ENCODE measurements at regions not wholly inside any gene's neighbourhood (a gene's known extent, or its start where the extent isn't known, plus 50 kb on each side); places are given as distances from the start of the nearest gene placed in this dataset.
"Not testable (repeated sequence)": the region's sequence is repeated elsewhere in the genome, so short reads cannot be mapped to it uniquely, and the experiment has no call there.

GRCh38 chr15:21024235-21024987, 158.3 kb upstream of the POTEB2 start:
- DNase-seq (ENCODE audit: low read depth, low spot score) = not testable (repeated sequence)

DNA sequence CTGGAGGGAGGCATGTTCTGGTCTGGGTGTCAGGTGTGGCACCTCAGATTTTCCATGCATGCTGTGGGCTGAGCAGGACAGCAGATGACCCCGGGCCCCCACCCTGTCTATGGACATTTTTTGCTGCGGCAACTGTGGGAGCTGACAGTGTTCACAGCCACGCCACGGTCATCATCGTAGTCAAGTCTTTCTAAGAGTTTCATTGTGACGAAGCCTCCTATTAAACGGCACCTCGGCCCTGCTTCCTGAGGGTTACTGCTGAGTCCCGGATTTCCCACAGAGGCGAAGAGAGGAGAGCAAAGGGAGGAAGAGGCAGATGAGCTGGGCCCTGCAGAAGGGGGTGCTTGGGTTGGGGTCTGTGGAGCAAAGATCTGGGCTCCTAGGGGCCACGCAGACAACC, 152.1 kb upstream of the POTEB2 start:
- not testable (repeated sequence) for DNase-seq (ENCODE audit: low read depth, low spot score)

GRCh38 chr15:21017326-21017725, 151.2 kb upstream of the POTEB2 start:
- DNase-seq (ENCODE audit: low read depth, low spot score) = not testable (repeated sequence)

- not testable (repeated sequence) for DNase-seq (ENCODE audit: low read depth, low spot score)
Observed at GRCh38 chr15:21016589-21016988, 150.5 kb upstream of the POTEB2 start.

DNA sequence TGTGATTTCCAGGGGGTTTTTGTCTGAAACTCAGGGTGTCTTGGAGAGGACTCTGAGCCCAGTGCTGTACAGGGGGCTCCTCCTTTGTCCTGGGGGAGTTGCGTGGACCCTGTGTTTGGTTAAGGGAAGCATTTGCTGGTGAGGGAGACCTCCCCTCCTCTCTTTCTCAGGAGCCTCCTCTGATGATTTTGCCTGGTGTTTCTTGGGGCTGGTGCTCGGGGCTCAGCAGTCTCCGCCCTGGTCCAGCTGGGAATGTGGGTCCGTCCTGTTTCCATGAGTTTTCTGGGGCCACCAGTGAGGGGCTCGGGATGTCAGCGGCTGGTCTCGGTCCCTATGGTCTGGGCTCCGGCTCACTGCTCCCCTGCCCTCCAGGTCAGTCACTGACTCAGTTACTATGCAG, 149.1 kb upstream of the POTEB2 start:
- not testable (repeated sequence) for DNase-seq (ENCODE audit: low read depth, low spot score)

DNA sequence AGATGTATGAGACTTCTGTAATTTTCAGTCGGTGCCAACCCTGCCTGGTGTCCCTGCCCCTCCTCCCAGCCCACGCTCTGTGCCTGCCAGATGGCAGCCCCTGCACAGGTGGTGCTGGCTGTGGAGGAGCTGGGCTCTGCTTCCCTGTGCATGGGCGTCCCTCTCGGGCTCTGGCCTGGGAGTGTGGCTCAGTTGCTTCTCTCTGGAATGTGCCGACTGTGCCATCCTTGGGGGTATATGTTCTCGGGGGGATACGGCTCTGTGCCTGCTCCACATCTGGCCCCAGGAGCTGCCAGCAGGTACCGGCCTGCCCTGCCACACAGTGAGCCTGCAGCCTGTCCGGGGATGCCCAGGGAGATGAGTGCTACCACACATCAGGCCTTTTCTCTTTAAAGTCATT, 147.2 kb upstream of the POTEB2 start:
- DNase-seq (ENCODE audit: low read depth, low spot score) = not testable (repeated sequence)

DNA sequence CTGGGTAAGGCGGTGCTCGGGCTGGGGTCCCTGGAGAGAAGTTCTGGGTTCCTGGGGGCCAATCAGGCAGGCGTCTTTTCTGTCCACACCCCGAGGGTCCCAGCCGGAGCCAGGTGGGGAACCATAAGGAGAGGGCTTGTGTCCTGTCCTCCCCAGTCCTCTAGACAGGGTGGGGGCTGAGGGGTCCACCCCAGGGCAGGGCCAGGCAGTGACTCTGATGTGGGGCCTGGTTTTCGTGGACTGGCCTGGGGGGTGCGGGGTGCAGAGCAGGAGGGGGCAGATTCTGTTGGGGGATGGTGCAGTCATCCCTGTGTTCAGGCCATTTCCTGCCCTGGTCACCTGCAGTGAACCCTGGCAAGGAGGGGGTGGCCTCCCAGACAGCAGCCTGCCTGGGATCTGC, 143.5 kb upstream of the POTEB2 start:
- DNase-seq (ENCODE audit: low read depth, low spot score) = not testable (repeated sequence)

DNA sequence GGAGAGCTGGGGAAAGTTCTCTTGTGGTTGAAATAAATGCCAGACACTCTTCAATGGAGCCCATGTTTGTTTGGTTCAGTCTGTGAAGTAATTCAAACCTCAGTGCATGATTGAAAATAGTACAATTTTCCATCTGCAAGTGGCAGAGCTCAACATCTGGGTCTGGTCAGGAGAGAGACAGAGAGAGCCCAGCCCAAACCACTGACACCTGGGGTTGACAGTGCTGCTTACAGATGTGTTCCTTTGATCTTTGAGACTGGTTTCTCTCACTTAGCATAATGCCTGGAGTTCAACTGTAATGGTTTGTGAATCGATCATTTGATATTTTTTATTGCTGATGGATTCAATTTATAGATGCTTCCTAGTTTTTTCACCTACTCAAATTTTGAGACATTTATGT, 137.3 kb upstream of the POTEB2 start:
- not testable (repeated sequence) for DNase-seq (ENCODE audit: low read depth, low spot score)

DNA sequence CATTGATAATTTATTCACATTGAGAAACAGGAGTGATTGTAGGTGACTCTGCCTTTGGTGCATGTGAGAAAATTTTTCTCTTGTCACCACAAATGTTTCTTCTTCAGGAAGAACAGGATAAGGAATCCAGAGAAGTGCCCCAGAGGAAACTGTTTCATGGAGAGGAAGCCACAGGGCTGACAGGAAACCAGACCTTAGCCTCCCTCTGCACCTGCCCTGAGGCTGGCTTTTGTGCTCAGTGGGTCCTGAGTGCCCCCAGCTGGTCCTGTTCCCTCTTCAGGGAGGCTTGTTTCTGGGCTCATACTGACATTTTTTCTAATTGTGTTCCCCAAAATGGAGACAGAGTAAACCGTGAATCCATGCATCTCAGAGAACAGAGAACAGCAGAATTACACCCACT, 135.8 kb upstream of the POTEB2 start:
- DNase-seq (ENCODE audit: low read depth, low spot score) = not testable (repeated sequence)

GRCh38 chr15:20991691-20992090, 125.6 kb upstream of the POTEB2 start:
- not testable (repeated sequence) for DNase-seq (ENCODE audit: low read depth, low spot score)

GRCh38 chr15:20991253-20991652, 125.1 kb upstream of the POTEB2 start:
- not testable (repeated sequence) for DNase-seq (ENCODE audit: low read depth, low spot score)

DNA sequence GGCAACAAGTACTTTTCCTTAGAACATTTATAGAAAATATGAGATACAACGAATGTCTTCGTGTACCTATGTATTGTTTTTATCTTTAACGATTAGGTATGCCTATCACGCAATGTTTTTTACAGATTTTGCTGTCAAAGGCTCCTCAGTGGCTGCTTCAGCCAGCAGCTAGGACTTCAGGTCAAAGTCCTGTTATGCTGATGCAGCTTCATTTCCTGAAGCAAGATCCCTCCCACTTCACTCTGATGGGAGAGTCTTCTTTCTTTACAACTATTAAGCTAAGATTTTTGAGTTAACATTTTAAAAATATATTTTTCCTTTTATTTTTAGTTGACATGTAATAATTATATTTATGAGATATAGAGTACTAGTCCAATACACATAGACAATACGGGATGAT, 120.7 kb upstream of the POTEB2 start:
- DNase-seq (ENCODE audit: low read depth, low spot score) = not testable (repeated sequence)

DNA sequence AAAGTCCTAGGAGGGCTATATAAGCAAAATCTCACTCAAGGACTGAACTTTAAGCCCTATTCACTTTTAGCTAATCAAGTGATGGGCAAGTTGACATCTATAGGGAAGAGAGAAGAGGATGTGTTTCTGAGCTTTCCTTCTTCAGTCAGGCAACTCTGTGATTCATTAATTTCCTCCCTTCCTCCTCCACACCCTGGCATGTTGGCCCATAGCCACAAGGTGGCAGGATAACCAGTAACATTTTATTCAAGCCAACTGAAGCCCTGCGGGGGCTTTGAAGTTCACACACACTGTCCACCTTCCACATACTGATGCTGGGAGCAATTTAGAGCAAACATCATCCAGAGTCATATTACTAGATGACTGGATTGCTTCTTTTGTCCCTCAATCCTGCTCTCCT, 111.9 kb upstream of the POTEB2 start:
- DNase-seq (ENCODE audit: low read depth, low spot score) = not testable (repeated sequence)

DNA sequence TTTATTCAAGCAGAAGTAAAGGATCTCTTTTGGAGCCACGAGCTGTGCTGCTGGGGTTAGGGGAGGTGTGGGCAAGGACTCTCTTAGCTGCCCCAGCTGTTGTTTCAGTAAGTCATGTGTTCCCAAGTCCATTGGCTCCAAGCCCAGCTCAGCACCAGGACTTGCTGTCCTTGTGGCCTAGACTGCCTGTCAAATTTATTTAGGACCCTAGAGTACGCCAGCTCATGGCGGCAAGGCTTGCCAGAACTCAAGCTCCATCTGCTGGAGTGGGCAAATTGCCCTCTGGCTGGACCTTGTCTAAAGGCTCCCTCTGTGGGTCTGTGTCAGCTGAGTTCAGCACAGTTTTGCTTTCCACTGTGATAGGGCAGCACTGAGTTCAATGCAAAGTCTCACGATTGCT, 106.6 kb upstream of the POTEB2 start:
- DNase-seq (ENCODE audit: low read depth, low spot score) = not testable (repeated sequence)

GRCh38 chr15:20959299-20959698, 93.2 kb upstream of the POTEB2 start:
- not testable (repeated sequence) for DNase-seq (ENCODE audit: low read depth, low spot score)

DNA sequence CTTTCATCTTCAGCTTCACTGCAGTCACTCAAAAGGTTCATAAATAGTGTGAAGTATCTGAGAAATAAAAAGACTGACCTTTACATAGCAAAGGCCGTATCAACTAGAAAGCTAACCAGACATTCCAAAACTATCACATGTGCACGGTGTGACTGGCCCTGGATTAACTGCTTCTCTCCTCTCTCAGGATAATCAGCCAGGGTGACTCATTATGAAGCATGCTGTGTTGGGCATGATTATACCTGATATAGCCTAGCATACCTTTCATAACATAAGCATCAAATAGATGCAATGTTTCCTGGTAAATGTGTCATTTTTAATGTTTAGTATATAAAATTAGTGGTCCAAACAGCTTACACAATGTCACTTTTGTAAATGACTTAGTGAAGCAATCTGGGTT, 63.2 kb upstream of the POTEB2 start:
- not testable (repeated sequence) for DNase-seq (ENCODE audit: low read depth, low spot score)

Measured in brain pericyte (primary cell).